OCI-LY1 (cell line): ENCODE measurements at regions not wholly inside any gene's neighbourhood (a gene's known extent, or its start where the extent isn't known, plus 50 kb on each side); places are given as distances from the start of the nearest gene placed in this dataset.
"Not testable (repeated sequence)": the region's sequence is repeated elsewhere in the genome, so short reads cannot be mapped to it uniquely, and the experiment has no call there.

Source experiments
- EZH2 ChIP-seq: fragments of 200-600 bp; sonication (generic), shearing (Covaris generic); IDR thresholded peaks from 2 replicates; pipeline ENCODE4 v1.8.0; 2017; ENCODE audit warnings: borderline replicate concordance, mixed run types, mild to moderate bottlenecking, antibody characterized with exemption, low read length, moderate library complexity, mixed read lengths
- TF ChIP-seq, protein P1 (sequence below): fragments of 200-600 bp; sonication (generic), shearing (Covaris generic); IDR thresholded peaks from 2 replicates; pipeline ENCODE4 v1.5.1; 2017; ENCODE audit warnings: mild to moderate bottlenecking, antibody characterized with exemption, low read length, moderate library complexity, mixed read lengths

DNA sequence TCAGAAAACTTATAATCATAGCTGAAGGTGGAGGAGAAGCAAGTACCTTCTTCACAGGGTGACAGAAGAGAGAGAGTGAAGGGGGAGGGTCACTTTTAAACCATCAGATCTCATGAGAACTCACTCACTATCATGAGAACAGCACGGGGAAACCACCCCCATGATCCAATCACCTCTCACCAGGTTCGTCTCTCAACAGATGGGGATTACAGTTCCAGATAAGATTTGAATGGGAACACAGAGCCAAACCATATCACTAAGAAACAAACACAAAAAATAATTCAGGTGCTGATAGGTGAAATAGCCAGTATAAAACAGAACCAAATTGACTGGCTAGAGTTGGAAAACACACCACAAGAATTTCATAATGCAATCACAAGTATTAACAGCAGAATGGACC lies 162.2 kb upstream of the TEKT4 start:
- TF ChIP-seq, protein P1, sequence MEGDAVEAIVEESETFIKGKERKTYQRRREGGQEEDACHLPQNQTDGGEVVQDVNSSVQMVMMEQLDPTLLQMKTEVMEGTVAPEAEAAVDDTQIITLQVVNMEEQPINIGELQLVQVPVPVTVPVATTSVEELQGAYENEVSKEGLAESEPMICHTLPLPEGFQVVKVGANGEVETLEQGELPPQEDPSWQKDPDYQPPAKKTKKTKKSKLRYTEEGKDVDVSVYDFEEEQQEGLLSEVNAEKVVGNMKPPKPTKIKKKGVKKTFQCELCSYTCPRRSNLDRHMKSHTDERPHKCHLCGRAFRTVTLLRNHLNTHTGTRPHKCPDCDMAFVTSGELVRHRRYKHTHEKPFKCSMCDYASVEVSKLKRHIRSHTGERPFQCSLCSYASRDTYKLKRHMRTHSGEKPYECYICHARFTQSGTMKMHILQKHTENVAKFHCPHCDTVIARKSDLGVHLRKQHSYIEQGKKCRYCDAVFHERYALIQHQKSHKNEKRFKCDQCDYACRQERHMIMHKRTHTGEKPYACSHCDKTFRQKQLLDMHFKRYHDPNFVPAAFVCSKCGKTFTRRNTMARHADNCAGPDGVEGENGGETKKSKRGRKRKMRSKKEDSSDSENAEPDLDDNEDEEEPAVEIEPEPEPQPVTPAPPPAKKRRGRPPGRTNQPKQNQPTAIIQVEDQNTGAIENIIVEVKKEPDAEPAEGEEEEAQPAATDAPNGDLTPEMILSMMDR = not testable (repeated sequence)
- not testable (repeated sequence) for TF ChIP-seq EZH2
